ENCODE measurements at regions not wholly inside any gene's neighbourhood (a gene's known extent, or its start where the extent isn't known, plus 50 kb on each side); places are given as distances from the start of the nearest gene placed in this dataset.

DNA sequence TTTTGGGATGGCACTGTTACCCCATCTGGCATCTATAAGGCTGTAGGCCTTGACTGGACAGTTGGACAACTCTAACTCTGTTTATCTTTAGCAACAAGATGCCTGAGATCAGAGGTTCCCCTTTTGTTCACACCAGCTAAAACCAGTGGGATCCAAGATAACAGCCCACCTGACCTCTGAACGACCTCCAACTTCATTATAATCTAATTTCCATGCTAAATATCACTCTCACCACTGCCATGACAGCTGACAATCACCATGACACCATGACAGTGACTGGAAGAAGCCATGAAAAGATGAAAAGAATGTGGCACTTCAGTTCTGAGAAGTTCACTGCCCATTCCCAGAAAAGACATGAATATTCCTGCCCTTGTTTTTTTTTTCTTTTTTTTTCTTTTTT, 281.4 kb upstream of the TAC1 start:
- H3K9me3 Mint-ChIP-seq = peaks cover 26% of the 10 kb centered on the region
- ChIA-PET POLR2A (no interaction called here), CTCF (no interaction called here)
- peaks cover 10% of the 10 kb centered on the region for H3K36me3 Mint-ChIP-seq
- no peak overlapping the region for H3K4me3 Mint-ChIP-seq
- TF ChIP-seq NR1H2 (CRISPR knock-in tag; IDR thresholded peaks at IDR 0.05) (no peak), ZNF317 (CRISPR knock-in tag; IDR thresholded peaks at IDR 0.05; ENCODE audit: borderline replicate concordance, low read depth) (no peak), SMAD3 (CRISPR knock-in tag; IDR thresholded peaks at IDR 0.05; ENCODE audit: borderline replicate concordance) (no peak), ELF4 (CRISPR knock-in tag; IDR thresholded peaks at IDR 0.05; ENCODE audit: low read depth) (no peak), SMAD4 (CRISPR knock-in tag; IDR thresholded peaks at IDR 0.05) (no peak), MYBL2 (CRISPR knock-in tag; IDR thresholded peaks at IDR 0.05) (no peak), NFYB (CRISPR knock-in tag; conservative IDR thresholded peaks at IDR 0.05; ENCODE audit: low read depth) (no peak), JAZF1 (CRISPR knock-in tag; IDR thresholded peaks at IDR 0.05) (no peak), ZNF396 (CRISPR knock-in tag; IDR thresholded peaks at IDR 0.05; ENCODE audit: borderline replicate concordance) (no peak), ETV6 (CRISPR knock-in tag; IDR thresholded peaks at IDR 0.05) (no peak), NR2C2 (CRISPR knock-in tag; IDR thresholded peaks at IDR 0.05) (no peak), STAT6 (CRISPR knock-in tag; conservative IDR thresholded peaks at IDR 0.05; ENCODE audit: low read depth) (no peak), TP53 (CRISPR knock-in tag; IDR thresholded peaks at IDR 0.05) (no peak), ZNF121 (CRISPR knock-in tag; IDR thresholded peaks at IDR 0.05) (no peak), TCF7 (CRISPR knock-in tag; IDR thresholded peaks at IDR 0.05; ENCODE audit: low read depth) (no peak)
- TF ChIP-seq, protein P1, sequence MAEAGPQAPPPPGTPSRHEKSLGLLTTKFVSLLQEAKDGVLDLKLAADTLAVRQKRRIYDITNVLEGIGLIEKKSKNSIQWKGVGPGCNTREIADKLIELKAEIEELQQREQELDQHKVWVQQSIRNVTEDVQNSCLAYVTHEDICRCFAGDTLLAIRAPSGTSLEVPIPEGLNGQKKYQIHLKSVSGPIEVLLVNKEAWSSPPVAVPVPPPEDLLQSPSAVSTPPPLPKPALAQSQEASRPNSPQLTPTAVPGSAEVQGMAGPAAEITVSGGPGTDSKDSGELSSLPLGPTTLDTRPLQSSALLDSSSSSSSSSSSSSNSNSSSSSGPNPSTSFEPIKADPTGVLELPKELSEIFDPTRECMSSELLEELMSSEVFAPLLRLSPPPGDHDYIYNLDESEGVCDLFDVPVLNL (CRISPR knock-in tag; IDR thresholded peaks at IDR 0.05; ENCODE audit: borderline replicate concordance, low read depth) = no peak
- TF ChIP-seq, protein P2, sequence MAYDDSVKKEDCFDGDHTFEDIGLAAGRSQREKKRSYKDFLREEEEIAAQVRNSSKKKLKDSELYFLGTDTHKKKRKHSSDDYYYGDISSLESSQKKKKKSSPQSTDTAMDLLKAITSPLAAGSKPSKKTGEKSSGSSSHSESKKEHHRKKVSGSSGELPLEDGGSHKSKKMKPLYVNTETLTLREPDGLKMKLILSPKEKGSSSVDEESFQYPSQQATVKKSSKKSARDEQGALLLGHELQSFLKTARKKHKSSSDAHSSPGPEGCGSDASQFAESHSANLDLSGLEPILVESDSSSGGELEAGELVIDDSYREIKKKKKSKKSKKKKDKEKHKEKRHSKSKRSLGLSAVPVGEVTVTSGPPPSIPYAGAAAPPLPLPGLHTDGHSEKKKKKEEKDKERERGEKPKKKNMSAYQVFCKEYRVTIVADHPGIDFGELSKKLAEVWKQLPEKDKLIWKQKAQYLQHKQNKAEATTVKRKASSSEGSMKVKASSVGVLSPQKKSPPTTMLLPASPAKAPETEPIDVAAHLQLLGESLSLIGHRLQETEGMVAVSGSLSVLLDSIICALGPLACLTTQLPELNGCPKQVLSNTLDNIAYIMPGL (CRISPR knock-in tag; IDR thresholded peaks at IDR 0.05) = no peak
- TF ChIP-seq, protein P3, sequence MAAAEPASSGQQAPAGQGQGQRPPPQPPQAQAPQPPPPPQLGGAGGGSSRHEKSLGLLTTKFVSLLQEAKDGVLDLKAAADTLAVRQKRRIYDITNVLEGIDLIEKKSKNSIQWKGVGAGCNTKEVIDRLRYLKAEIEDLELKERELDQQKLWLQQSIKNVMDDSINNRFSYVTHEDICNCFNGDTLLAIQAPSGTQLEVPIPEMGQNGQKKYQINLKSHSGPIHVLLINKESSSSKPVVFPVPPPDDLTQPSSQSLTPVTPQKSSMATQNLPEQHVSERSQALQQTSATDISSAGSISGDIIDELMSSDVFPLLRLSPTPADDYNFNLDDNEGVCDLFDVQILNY (CRISPR knock-in tag; IDR thresholded peaks at IDR 0.05) = no peak
- TF ChIP-seq, protein P4, sequence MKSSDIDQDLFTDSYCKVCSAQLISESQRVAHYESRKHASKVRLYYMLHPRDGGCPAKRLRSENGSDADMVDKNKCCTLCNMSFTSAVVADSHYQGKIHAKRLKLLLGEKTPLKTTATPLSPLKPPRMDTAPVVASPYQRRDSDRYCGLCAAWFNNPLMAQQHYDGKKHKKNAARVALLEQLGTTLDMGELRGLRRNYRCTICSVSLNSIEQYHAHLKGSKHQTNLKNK (CRISPR knock-in tag; IDR thresholded peaks at IDR 0.05) = no peak
- TF ChIP-seq, protein P5, sequence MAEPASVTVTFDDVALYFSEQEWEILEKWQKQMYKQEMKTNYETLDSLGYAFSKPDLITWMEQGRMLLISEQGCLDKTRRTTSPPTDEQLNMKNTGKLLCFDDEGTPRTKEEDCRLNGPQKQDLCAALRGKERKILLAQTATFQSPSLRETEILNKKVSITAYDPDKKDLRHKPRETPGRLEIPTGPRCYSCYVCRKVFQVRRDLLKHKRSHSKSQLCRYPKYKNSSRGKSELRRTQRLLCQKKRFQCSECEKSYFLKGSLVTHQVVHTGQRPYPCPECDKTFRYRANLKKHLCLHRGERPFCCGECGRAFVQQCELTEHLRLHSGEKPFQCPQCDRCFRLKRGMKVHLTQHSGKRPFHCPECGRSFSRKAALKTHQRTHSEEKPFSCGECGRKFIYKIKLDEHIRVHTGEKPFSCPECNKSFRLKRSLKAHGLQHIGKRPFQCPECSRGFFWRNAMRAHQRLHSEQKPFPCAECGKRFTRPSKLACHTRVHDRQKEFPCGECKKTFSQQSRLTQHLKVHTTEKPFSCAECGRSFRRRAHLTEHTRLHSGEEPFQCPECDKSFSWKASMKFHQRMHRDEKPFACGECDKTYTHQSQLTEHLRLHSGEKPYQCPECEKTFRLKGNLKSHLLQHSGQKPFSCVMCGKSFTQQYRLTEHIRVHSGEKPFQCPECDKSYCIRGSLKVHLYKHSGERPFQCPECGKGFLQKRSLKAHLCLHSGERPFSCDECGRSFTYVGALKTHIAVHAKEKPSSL (CRISPR knock-in tag; conservative IDR thresholded peaks at IDR 0.05) = no peak
- no peaks in the 10 kb centered on the region for H3K4me1 Mint-ChIP-seq
- H3K27ac Mint-ChIP-seq = no peak overlapping the region
- DNase-seq (ENCODE audit: low spot score) (no peak), ATAC-seq (no peak)
- no peaks in the 10 kb centered on the region; the same call in 1 of the 2 replicates for H3K27me3 Mint-ChIP-seq (ENCODE audit: low read depth)

Measured in WTC11 (cell line).